ENCODE measurements at regions not wholly inside any gene's neighbourhood (a gene's known extent, or its start where the extent isn't known, plus 50 kb on each side); places are given as distances from the start of the nearest gene placed in this dataset.

DNA sequence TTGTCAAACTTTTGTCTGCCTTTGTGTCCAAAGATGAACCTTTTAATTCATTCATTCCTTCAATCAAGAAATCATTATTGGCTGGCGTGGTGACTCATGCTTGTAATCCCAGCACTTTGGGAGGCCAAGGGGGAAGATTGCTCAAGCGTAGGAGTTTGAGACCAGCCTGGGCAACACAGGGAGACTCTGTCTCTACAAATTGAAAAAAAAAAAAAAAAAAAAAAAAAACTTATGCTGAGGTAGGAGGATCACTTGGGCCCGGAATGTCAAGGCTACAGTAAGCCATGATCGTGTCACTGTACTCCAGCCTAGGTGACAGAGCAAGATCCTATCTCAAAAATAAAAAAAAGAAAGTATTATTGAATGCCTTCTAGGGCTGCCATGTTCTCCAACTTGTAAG is 51.3 kb upstream of the CXADR start:
- TF ChIP-seq EZH2 (IDR thresholded peaks at IDR 0.05) (no peak), FOXP2 (optimal IDR thresholded peaks at IDR 0.05; ENCODE audit: control extremely low read depth, extremely low read length, insufficient read depth) (no peak)

Data from SK-N-MC (cell line).